C4-2B (cell line): ENCODE measurements at regions not wholly inside any gene's neighbourhood (a gene's known extent, or its start where the extent isn't known, plus 50 kb on each side); places are given as distances from the start of the nearest gene placed in this dataset.

ENCODE experiments used
- CTCF ChIP-seq: fragments of 450-650 bp; conservative IDR thresholded peaks from 2 replicates; pipeline ENCODE4 v1.5.1; 2017; ENCODE audit warnings: mild to moderate bottlenecking
- ZFX ChIP-seq: fragments of 450-650 bp; IDR thresholded peaks from 2 replicates; pipeline ENCODE4 v1.6.1; 2017

DNA sequence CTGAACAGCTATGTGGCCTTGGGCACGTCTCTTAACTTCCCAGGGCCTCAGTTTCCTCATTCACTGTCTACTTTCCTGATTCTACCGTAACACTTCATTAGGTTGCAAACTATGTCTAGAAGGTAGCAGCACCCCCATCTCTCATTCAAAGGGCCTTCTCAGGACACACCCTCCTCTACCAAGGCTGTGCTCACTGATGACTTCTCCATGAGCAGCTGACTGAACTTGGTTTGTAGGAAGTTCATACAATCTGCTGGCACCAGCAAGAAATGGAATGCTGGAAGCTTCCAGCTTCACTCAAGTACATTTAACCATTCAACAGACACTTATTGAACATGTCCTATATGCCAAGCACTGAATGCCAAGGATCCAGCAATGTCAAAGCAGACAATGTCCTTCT is 250.8 kb upstream of the CTAGE1 start:
- TF ChIP-seq CTCF (no peak), ZFX (no peak)
